ENCODE measurements at regions not wholly inside any gene's neighbourhood (a gene's known extent, or its start where the extent isn't known, plus 50 kb on each side); places are given as distances from the start of the nearest gene placed in this dataset.

GRCh38 chr4:60579335-60579734 lies 620.8 kb upstream of the ADGRL3 start (continued):
- TF ChIP-seq ASH2L (IDR thresholded peaks at IDR 0.05; ENCODE audit: low read length) = no peak
